ENCODE measurements at regions not wholly inside any gene's neighbourhood (a gene's known extent, or its start where the extent isn't known, plus 50 kb on each side); places are given as distances from the start of the nearest gene placed in this dataset.
"Not testable (repeated sequence)": the region's sequence is repeated elsewhere in the genome, so short reads cannot be mapped to it uniquely, and the experiment has no call there.

DNA sequence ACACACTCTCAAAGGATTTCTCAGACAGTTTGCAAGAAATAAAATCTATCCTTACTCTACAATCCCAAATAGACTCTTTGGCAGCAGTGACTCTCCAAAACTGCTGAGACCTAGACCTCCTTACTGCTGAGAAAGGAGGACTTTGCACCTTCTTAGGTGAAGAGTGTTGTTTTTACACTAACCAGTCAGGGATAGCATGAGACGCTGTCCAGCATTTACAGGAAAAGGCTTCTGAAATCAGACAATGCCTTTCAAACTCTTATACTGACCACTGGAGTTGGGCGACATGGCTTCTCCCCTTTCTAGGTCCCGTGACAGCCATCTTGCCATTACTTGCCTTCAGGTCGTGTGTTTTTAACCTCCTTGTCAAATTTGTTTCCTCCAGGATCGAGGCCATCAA lies 268.4 kb downstream of the S1PR1 start:
- TF ChIP-seq, protein P1, sequence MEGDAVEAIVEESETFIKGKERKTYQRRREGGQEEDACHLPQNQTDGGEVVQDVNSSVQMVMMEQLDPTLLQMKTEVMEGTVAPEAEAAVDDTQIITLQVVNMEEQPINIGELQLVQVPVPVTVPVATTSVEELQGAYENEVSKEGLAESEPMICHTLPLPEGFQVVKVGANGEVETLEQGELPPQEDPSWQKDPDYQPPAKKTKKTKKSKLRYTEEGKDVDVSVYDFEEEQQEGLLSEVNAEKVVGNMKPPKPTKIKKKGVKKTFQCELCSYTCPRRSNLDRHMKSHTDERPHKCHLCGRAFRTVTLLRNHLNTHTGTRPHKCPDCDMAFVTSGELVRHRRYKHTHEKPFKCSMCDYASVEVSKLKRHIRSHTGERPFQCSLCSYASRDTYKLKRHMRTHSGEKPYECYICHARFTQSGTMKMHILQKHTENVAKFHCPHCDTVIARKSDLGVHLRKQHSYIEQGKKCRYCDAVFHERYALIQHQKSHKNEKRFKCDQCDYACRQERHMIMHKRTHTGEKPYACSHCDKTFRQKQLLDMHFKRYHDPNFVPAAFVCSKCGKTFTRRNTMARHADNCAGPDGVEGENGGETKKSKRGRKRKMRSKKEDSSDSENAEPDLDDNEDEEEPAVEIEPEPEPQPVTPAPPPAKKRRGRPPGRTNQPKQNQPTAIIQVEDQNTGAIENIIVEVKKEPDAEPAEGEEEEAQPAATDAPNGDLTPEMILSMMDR (IDR thresholded peaks at IDR 0.05), result not testable (repeated sequence)
- TF ChIP-seq POLR2A, EP300, POLR2AphosphoS5 (IDR thresholded peaks at IDR 0.05): not testable (repeated sequence)
